ENCODE measurements at regions not wholly inside any gene's neighbourhood (a gene's known extent, or its start where the extent isn't known, plus 50 kb on each side); places are given as distances from the start of the nearest gene placed in this dataset.

DNA sequence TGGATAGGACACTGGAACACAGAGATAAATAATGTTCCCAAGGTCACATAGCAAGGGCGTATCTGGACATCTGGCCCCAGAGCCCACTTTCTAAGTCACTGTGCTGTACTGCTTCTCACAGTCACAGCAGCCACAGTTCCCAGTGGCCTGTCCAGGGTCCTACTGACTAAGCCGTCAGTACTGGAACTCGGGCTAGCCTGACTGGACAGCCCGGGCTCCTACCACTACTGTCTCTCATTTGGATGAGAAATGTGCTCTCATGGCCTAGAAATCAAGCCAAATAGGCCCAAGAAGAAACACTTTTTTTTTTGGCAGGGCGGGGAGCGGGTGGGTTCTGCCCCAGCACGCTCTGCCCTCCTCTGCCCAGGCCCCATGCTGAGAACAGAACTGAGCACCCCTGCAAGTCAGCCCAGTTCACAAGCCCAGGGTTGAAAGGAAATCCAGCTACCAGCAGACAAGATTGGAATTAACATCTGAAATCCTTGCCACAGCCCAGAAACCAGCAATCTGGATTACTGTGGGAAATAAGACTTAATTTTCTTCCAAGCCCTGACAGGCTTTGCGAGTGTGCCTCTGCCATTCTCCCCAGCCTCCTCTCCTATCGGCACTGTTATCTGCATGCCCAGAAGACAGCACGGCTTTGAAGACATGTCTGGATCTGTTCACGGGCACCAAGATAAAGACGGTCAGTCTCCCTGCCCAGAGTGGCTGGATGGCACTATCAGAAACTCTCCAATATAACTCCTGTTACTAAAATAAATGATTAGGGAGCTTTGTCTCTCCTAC lies 182.9 kb upstream of the NCAM1 start:
- Histone ChIP-seq H4K20me1 (ENCODE audit: insufficient read depth) (no peaks in the 10 kb centered on the region), H3K4me3 (replicated peaks in 1 of 2; ENCODE audit: low read depth in 1 of 2, low read length in 2 of 2) (no peak overlapping the region), H3K27me3 (ENCODE audit: insufficient read depth, low read length) (peaks cover 33% of the 10 kb centered on the region), H3K4me1 (ENCODE audit: control insufficient read depth in 1 of 2, insufficient read depth in 2 of 2, low read length in 2 of 2) (peaks cover 9% of the 10 kb centered on the region in 2 experiments), H3K9me2 (ENCODE audit: insufficient read depth) (no peaks in the 10 kb centered on the region), H3K9me3 (ENCODE audit: control insufficient read depth in 1 of 2, insufficient read depth in 1 of 2, low read depth in 1 of 2, low read length in 2 of 2) (no peaks in the 10 kb centered on the region), H3K9ac (ENCODE audit: low read length) (no peak overlapping the region), H3K27ac (ENCODE audit: low read depth, low read length) (no peak overlapping the region), H2AFZ (ENCODE audit: low read depth, low read length, poor library complexity, severe bottlenecking) (no peak overlapping the region), H3K79me2 (ENCODE audit: insufficient read depth, low read length) (no peaks in the 10 kb centered on the region), H3K4me2 (ENCODE audit: low read length) (no peak overlapping the region), H3K36me3 (ENCODE audit: control insufficient read depth in 1 of 2, insufficient read depth in 2 of 2, low read length in 2 of 2) (no peaks in the 10 kb centered on the region)
- no peak for DNase-seq (ENCODE audit: low read depth, low spot score)
- POLR2A ChIA-PET: no interaction called here
- intact Hi-C loops (cut with micrococcal nuclease): no loop called here
- TF ChIP-seq CBX3 (IDR thresholded peaks at IDR 0.05; ENCODE audit: low read depth): no peak
- no peak for TF ChIP-seq SP1 (IDR thresholded peaks at IDR 0.05; ENCODE audit: low read depth)
- no peak for TF ChIP-seq CEBPB (IDR thresholded peaks at IDR 0.05; ENCODE audit: low read depth)
- TF ChIP-seq POLR2A (IDR thresholded peaks at IDR 0.05; ENCODE audit: borderline replicate concordance, extremely low read depth, insufficient read depth, insufficient read length): no peak
- TF ChIP-seq, protein P1, sequence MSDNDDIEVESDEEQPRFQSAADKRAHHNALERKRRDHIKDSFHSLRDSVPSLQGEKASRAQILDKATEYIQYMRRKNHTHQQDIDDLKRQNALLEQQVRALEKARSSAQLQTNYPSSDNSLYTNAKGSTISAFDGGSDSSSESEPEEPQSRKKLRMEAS (IDR thresholded peaks at IDR 0.05): no peak
- no peak for TF ChIP-seq ZNF274 (IDR thresholded peaks at IDR 0.05; ENCODE audit: low read depth, low read length)
- TF ChIP-seq EZH2phosphoT487 (IDR thresholded peaks at IDR 0.05; ENCODE audit: borderline replicate concordance): no peak
- no peak for TF ChIP-seq RAD21 (IDR thresholded peaks at IDR 0.05; ENCODE audit: low read depth)
- TF ChIP-seq, protein P2, sequence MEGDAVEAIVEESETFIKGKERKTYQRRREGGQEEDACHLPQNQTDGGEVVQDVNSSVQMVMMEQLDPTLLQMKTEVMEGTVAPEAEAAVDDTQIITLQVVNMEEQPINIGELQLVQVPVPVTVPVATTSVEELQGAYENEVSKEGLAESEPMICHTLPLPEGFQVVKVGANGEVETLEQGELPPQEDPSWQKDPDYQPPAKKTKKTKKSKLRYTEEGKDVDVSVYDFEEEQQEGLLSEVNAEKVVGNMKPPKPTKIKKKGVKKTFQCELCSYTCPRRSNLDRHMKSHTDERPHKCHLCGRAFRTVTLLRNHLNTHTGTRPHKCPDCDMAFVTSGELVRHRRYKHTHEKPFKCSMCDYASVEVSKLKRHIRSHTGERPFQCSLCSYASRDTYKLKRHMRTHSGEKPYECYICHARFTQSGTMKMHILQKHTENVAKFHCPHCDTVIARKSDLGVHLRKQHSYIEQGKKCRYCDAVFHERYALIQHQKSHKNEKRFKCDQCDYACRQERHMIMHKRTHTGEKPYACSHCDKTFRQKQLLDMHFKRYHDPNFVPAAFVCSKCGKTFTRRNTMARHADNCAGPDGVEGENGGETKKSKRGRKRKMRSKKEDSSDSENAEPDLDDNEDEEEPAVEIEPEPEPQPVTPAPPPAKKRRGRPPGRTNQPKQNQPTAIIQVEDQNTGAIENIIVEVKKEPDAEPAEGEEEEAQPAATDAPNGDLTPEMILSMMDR (IDR thresholded peaks at IDR 0.05 in 2 of 3, conservative IDR thresholded peaks at IDR 0.05 in 1 of 3; ENCODE audit: borderline replicate concordance in 1 of 3, insufficient read depth in 1 of 3, low read depth in 2 of 3, low read length in 2 of 3): no peak
- TF ChIP-seq, protein P3, sequence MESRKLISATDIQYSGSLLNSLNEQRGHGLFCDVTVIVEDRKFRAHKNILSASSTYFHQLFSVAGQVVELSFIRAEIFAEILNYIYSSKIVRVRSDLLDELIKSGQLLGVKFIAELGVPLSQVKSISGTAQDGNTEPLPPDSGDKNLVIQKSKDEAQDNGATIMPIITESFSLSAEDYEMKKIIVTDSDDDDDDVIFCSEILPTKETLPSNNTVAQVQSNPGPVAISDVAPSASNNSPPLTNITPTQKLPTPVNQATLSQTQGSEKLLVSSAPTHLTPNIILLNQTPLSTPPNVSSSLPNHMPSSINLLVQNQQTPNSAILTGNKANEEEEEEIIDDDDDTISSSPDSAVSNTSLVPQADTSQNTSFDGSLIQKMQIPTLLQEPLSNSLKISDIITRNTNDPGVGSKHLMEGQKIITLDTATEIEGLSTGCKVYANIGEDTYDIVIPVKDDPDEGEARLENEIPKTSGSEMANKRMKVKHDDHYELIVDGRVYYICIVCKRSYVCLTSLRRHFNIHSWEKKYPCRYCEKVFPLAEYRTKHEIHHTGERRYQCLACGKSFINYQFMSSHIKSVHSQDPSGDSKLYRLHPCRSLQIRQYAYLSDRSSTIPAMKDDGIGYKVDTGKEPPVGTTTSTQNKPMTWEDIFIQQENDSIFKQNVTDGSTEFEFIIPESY (IDR thresholded peaks at IDR 0.05; ENCODE audit: extremely low read depth, insufficient replicate concordance, low read length): no peak
- no peak for TF ChIP-seq ZFX (IDR thresholded peaks at IDR 0.05)
- no peak for TF ChIP-seq YY1 (IDR thresholded peaks at IDR 0.05; ENCODE audit: extremely low read depth, insufficient replicate concordance, low read depth, low read length)
- TF ChIP-seq TCF7L2 (IDR thresholded peaks at IDR 0.05; ENCODE audit: borderline replicate concordance, extremely low read depth, insufficient read depth, insufficient read length): no peak
- TF ChIP-seq POLR2AphosphoS5 (IDR thresholded peaks at IDR 0.05; ENCODE audit: low read depth, low read length): no peak
- TF ChIP-seq SRF (IDR thresholded peaks at IDR 0.05; ENCODE audit: low read depth): no peak
- no peak for TF ChIP-seq FOSL1 (IDR thresholded peaks at IDR 0.05; ENCODE audit: low read depth)
- no peak for ATAC-seq
- BruUV-seq (replicated peaks): no TSS peak
- CTCF ChIA-PET: interaction anchor here (0.7 kb wide), 1 partner anchor 190 kb away, joined by 3 read pairs; no protein-coding TSS in a partner anchor
- RAD21 ChIA-PET (ENCODE audit: low non-redundant PET in 1 of 2, low total read pairs in 2 of 2, uncharacterized antibody in 2 of 2, unreplicated experiment in 2 of 2): no interaction called here

Measured in HCT116 (cell line).